ENCODE measurements at regions not wholly inside any gene's neighbourhood (a gene's known extent, or its start where the extent isn't known, plus 50 kb on each side); places are given as distances from the start of the nearest gene placed in this dataset.

GRCh38 chr3:187828579-187829452 is 83.5 kb upstream of the BCL6 start:
- TF ChIP-seq JUND (IDR thresholded peaks at IDR 0.05) (no peak), FOSL2 (IDR thresholded peaks at IDR 0.05; ENCODE audit: borderline replicate concordance, low read depth) (no peak), SIN3A (IDR thresholded peaks at IDR 0.05; ENCODE audit: borderline replicate concordance, low read depth, low read length) (no peak), RCOR1 (IDR thresholded peaks at IDR 0.05; ENCODE audit: low read length) (no peak), NFIC (IDR thresholded peaks at IDR 0.05; ENCODE audit: borderline replicate concordance) (no peak)
- TF ChIP-seq, protein P1, sequence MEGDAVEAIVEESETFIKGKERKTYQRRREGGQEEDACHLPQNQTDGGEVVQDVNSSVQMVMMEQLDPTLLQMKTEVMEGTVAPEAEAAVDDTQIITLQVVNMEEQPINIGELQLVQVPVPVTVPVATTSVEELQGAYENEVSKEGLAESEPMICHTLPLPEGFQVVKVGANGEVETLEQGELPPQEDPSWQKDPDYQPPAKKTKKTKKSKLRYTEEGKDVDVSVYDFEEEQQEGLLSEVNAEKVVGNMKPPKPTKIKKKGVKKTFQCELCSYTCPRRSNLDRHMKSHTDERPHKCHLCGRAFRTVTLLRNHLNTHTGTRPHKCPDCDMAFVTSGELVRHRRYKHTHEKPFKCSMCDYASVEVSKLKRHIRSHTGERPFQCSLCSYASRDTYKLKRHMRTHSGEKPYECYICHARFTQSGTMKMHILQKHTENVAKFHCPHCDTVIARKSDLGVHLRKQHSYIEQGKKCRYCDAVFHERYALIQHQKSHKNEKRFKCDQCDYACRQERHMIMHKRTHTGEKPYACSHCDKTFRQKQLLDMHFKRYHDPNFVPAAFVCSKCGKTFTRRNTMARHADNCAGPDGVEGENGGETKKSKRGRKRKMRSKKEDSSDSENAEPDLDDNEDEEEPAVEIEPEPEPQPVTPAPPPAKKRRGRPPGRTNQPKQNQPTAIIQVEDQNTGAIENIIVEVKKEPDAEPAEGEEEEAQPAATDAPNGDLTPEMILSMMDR (IDR thresholded peaks at IDR 0.05): no peak
- TF ChIP-seq, protein P2, sequence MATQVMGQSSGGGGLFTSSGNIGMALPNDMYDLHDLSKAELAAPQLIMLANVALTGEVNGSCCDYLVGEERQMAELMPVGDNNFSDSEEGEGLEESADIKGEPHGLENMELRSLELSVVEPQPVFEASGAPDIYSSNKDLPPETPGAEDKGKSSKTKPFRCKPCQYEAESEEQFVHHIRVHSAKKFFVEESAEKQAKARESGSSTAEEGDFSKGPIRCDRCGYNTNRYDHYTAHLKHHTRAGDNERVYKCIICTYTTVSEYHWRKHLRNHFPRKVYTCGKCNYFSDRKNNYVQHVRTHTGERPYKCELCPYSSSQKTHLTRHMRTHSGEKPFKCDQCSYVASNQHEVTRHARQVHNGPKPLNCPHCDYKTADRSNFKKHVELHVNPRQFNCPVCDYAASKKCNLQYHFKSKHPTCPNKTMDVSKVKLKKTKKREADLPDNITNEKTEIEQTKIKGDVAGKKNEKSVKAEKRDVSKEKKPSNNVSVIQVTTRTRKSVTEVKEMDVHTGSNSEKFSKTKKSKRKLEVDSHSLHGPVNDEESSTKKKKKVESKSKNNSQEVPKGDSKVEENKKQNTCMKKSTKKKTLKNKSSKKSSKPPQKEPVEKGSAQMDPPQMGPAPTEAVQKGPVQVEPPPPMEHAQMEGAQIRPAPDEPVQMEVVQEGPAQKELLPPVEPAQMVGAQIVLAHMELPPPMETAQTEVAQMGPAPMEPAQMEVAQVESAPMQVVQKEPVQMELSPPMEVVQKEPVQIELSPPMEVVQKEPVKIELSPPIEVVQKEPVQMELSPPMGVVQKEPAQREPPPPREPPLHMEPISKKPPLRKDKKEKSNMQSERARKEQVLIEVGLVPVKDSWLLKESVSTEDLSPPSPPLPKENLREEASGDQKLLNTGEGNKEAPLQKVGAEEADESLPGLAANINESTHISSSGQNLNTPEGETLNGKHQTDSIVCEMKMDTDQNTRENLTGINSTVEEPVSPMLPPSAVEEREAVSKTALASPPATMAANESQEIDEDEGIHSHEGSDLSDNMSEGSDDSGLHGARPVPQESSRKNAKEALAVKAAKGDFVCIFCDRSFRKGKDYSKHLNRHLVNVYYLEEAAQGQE (IDR thresholded peaks at IDR 0.05; ENCODE audit: low read depth, low read length): no peak
- TF ChIP-seq, protein P3, sequence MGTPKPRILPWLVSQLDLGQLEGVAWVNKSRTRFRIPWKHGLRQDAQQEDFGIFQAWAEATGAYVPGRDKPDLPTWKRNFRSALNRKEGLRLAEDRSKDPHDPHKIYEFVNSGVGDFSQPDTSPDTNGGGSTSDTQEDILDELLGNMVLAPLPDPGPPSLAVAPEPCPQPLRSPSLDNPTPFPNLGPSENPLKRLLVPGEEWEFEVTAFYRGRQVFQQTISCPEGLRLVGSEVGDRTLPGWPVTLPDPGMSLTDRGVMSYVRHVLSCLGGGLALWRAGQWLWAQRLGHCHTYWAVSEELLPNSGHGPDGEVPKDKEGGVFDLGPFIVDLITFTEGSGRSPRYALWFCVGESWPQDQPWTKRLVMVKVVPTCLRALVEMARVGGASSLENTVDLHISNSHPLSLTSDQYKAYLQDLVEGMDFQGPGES (IDR thresholded peaks at IDR 0.05; ENCODE audit: low read depth, low read length): no peak
- TF ChIP-seq, protein P4, sequence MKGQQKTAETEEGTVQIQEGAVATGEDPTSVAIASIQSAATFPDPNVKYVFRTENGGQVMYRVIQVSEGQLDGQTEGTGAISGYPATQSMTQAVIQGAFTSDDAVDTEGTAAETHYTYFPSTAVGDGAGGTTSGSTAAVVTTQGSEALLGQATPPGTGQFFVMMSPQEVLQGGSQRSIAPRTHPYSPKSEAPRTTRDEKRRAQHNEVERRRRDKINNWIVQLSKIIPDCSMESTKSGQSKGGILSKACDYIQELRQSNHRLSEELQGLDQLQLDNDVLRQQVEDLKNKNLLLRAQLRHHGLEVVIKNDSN (IDR thresholded peaks at IDR 0.05; ENCODE audit: borderline replicate concordance, low read depth): no peak
- TF ChIP-seq, protein P5, sequence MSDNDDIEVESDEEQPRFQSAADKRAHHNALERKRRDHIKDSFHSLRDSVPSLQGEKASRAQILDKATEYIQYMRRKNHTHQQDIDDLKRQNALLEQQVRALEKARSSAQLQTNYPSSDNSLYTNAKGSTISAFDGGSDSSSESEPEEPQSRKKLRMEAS (IDR thresholded peaks at IDR 0.05; ENCODE audit: low read depth): no peak

Measured in SK-N-SH (cell line).